Testis (tissue), 2 donors: ENCODE measurements at regions not wholly inside any gene's neighbourhood (a gene's known extent, or its start where the extent isn't known, plus 50 kb on each side); places are given as distances from the start of the nearest gene placed in this dataset.

Experiments used
- DNase-seq: peaks from one replicate; pipeline ENCODE4 v3.0.0-alpha.2; 2019
- H3K27ac ChIP-seq, 2 donors: fragments of 200-600 bp; sonication (generic); one replicate each; pipeline ENCODE4 v1.5.1; 2019
- H3K27me3 ChIP-seq: fragments of 200-600 bp; sonication (generic); one replicate; pipeline ENCODE4 v1.5.1; 2019
- H3K36me3 ChIP-seq: fragments of 200-600 bp; sonication (generic); one replicate; pipeline ENCODE4 v1.5.1; 2017; ENCODE audit warnings: low read depth; ENCODE audit errors: missing control alignments
- H3K4me1 ChIP-seq: fragments of 200-600 bp; sonication (generic); one replicate; pipeline ENCODE4 v1.5.1; 2019
- H3K4me3 ChIP-seq, 2 donors: fragments of 200-600 bp; sonication (generic); one replicate each; pipeline ENCODE4 v1.5.1; 2017 to 2019
- H3K9me3 ChIP-seq: fragments of 200-600 bp; sonication (generic); one replicate; pipeline ENCODE4 v1.5.1; 2017
- POLR2A ChIP-seq: fragments of 450-650 bp; IDR thresholded peaks from one replicate; pipeline ENCODE4 v1.6.1; 2017; ENCODE audit warnings: antibody characterized with exemption, mild to moderate bottlenecking, moderate library complexity
- WGBS, 2 donors: methylation state at CpG; one replicate each; pipeline ENCODE4 v1.1.5; 2018; 5-methylcytosine and 5-hydroxymethylcytosine counted together
- intact Hi-C: fragments of 100-400 bp; cut with DNase I; formaldehyde crosslinking; loops from one replicate; pipeline ENCODE4 v1.15.1; 2023; ENCODE audit warnings: low total_unique reads
- TF ChIP-seq, protein P1 (sequence below), 3 experiments: fragments of 450-650 bp in 2 of 3; fragments of 200-600 bp in 1 of 3; sonication (generic) in 1 of 3; IDR thresholded peaks; one replicate each; pipeline ENCODE4 v1.5.1; 2016 to 2019; ENCODE audit warnings: antibody characterized with exemption in 3 of 3, mild to moderate bottlenecking in 2 of 3, moderate library complexity in 1 of 3

DNA sequence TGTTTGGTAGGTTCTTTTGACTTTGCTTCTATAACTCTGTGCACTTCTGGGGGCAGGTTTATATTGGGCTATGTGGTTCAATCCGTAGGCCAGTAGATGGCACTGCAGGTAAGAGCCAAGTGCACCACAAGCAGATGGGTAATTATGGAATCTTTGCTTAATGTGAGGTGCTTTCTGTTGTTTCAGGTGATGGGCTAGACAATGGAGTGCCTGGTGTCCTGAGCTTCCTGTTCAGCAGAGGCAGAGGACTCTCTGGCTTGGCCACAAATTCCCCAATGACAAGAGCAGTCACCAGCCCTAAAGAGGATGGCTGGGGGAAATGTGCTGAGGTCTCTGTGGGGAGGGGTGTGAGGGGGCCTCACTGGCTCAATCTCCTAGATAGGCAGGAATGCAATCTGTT is 455.0 kb downstream of the CCSER2 start:
- TF ChIP-seq, protein P1, sequence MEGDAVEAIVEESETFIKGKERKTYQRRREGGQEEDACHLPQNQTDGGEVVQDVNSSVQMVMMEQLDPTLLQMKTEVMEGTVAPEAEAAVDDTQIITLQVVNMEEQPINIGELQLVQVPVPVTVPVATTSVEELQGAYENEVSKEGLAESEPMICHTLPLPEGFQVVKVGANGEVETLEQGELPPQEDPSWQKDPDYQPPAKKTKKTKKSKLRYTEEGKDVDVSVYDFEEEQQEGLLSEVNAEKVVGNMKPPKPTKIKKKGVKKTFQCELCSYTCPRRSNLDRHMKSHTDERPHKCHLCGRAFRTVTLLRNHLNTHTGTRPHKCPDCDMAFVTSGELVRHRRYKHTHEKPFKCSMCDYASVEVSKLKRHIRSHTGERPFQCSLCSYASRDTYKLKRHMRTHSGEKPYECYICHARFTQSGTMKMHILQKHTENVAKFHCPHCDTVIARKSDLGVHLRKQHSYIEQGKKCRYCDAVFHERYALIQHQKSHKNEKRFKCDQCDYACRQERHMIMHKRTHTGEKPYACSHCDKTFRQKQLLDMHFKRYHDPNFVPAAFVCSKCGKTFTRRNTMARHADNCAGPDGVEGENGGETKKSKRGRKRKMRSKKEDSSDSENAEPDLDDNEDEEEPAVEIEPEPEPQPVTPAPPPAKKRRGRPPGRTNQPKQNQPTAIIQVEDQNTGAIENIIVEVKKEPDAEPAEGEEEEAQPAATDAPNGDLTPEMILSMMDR (IDR thresholded peaks at IDR 0.05), result peak; percentile 31 to 54 (median 41)
- TF ChIP-seq POLR2A, result no peak
- peak; percentile 55 for DNase-seq
- Histone ChIP-seq H3K36me3 (no peaks in the 10 kb centered on the region), H3K27me3 (no peaks in the 10 kb centered on the region), H3K4me1 (no peaks in the 10 kb centered on the region), H3K27ac (no peak overlapping the region), H3K4me3 (no peak overlapping the region), H3K9me3 (no peaks in the 10 kb centered on the region)
- intact Hi-C loops, result no loop called here
- WGBS, 2 donors, result 25% methylated on average over 1 of the region's 1 CpG; no CpG with 5 or more reads in 1 of the 2 donors

DNA sequence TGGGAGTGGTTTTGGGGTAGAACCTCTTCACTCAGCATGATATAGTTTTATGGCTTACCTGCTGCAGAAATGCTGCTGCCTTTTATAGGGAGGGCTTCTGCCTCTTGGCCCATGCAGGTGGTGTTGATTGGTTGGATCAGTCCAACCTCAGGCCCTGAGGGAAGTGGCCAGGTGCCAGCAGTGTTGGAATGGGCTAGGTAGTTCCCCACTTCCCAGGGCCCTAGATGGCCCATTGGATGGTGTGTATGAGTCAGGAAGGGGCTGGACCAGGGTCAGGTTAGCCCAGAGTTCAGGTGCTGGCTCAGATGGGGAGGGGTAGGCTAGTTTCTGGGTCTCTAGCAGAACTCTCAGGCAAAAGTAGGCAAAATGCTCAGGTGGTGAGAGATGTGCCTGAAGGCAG is 455.5 kb downstream of the CCSER2 start:
- intact Hi-C loops, result no loop called here
- no peak for TF ChIP-seq POLR2A
- TF ChIP-seq, protein P1 (IDR thresholded peaks at IDR 0.05), result no peak
- no peak for DNase-seq

DNA sequence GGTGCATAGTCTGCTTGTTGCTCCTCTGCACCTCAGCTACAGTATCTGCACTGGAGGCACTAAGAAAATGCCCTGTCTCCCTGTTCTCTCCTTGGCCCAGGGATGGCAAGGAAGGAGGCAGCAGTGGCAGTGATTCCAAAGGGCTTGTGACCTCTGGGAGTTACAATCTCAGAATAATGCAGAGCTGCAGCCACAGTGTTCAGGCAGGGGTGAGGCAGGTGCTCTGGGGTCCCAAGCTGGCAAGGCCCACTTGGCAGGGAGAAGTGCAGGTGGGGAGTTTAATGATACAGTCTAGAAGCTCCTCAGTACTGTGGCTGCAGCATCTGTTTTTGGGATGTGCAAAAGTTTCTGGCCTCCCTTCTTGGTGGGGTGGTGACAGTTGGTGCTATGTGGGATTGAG is 456.4 kb downstream of the CCSER2 start:
- DNase-seq, result no peak
- H3K4me3 ChIP-seq, result no peak overlapping the region
- no peaks in the 10 kb centered on the region for H3K27me3 ChIP-seq
- intact Hi-C loops, result no loop called here
- H3K4me1 ChIP-seq, result no peaks in the 10 kb centered on the region
- H3K36me3 ChIP-seq, result no peaks in the 10 kb centered on the region
- no peaks in the 10 kb centered on the region for H3K9me3 ChIP-seq
- H3K27ac ChIP-seq, result no peak overlapping the region
- TF ChIP-seq, protein P1 (IDR thresholded peaks at IDR 0.05), result no peak
- no peak for TF ChIP-seq POLR2A

More for the DNA sequence above, 455.5 kb downstream of the CCSER2 start:
- H3K27me3 ChIP-seq, result no peaks in the 10 kb centered on the region
- H3K36me3 ChIP-seq, result no peaks in the 10 kb centered on the region
- no peak overlapping the region for H3K27ac ChIP-seq
- no peaks in the 10 kb centered on the region for H3K9me3 ChIP-seq
- no peaks in the 10 kb centered on the region for H3K4me1 ChIP-seq
- H3K4me3 ChIP-seq, result no peak overlapping the region

DNA sequence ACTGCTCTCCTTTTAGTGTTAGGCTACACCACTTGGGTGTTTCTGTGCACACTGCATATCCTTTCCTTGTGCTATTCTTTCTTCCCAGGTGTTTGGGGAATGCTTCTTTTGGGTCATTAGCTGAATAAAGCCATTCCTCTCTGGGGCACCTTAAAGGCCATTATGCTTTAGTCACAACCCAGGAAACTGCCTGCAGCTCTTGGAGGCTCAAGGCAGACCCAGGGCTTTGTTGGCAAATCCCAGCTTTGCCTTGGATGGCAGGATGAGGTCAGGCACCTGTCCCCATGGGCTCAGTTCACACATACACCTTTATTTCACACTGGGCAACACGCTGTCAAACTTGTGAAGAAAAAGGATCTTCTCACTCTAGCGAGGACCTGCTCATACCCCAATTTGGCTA is 460.6 kb downstream of the CCSER2 start:
- Histone ChIP-seq H3K4me1 (no peaks in the 10 kb centered on the region), H3K9me3 (no peaks in the 10 kb centered on the region), H3K4me3 (no peak overlapping the region), H3K27ac (no peak overlapping the region), H3K27me3 (no peaks in the 10 kb centered on the region), H3K36me3 (no peaks in the 10 kb centered on the region)
- 83 to 98% methylated on average over 2 of the region's 2 CpGs for WGBS, 2 donors
- intact Hi-C loops, result no loop called here
- TF ChIP-seq, protein P1 (IDR thresholded peaks at IDR 0.05), result no peak
- TF ChIP-seq POLR2A, result no peak
- no peak for DNase-seq

DNA sequence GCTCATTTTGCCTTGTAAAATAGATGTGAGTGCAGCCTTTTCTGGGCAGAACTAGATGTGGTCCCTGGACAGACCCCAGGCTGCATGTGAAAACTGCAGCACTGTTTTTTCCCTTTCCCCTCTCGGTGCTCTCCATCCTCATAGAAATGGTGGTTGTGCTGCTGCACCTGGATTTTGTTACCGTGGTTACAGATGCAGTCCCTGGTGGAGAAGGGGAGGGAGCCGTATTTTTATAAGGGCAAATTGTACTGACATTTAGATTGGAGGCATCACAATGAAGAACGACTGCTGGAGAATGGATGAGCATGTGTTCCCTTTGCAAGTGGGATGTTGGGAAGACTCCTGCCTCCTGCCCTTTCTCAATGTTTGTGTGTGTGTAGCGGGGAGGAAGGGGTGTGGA is 469.9 kb downstream of the CCSER2 start:
- TF ChIP-seq, protein P1 (IDR thresholded peaks at IDR 0.05), result no peak
- no peak for TF ChIP-seq POLR2A
- intact Hi-C loops, result no loop called here
- Histone ChIP-seq H3K4me1 (no peaks in the 10 kb centered on the region), H3K9me3 (no peaks in the 10 kb centered on the region), H3K36me3 (no peaks in the 10 kb centered on the region), H3K4me3 (no peak overlapping the region), H3K27me3 (no peaks in the 10 kb centered on the region), H3K27ac (no peak overlapping the region)
- 83 to 87% methylated on average over 5 of the region's 5 CpGs for WGBS, 2 donors
- no peak for DNase-seq
